Naive thymus-derived CD8-positive, alpha-beta T cell (primary cell): ENCODE measurements at regions not wholly inside any gene's neighbourhood (a gene's known extent, or its start where the extent isn't known, plus 50 kb on each side); places are given as distances from the start of the nearest gene placed in this dataset.
"Not testable (repeated sequence)": the region's sequence is repeated elsewhere in the genome, so short reads cannot be mapped to it uniquely, and the experiment has no call there.

ENCODE experiments used
- ATAC-seq, 2 donors: fragments of 150-1000 bp; cut with Tn5 transposase in 1 of 2; sonication (Bioruptor Pico), chemical (Tn5 transposase) in 1 of 2; 1 replicate in 1 of 2; 2 replicates in 1 of 2; pipeline ENCODE4 v1.10.0; 2021; ENCODE audit warnings: mild to moderate bottlenecking in 2 of 2, moderate library complexity in 2 of 2
- POLR2A ChIA-PET: fragments of 350-600 bp; sonication (Branson Sonifier 250); formaldehyde crosslinking; loops from one replicate; lab custom pipeline; 2021; ENCODE audit warnings: antibody characterized with exemption; lab: Charles Lee
- DNase-seq, 10 donors: peaks; one replicate each; pipeline versions ENCODE4 v3.0.0 to v3.0.0-alpha.2; 2020 to 2022
- H3K27ac Mint-ChIP-seq, 10 donors: one replicate each; pipeline ENCODE4 v1.8.0; 2020 to 2022; ENCODE audit warnings: mild to moderate bottlenecking in 10 of 10, mixed read lengths in 10 of 10, moderate library complexity in 4 of 10, inconsistent platforms in 1 of 10
- H3K27me3 Mint-ChIP-seq, 5 donors: one replicate each; pipeline ENCODE4 v1.8.0; 2021 to 2022; ENCODE audit warnings: mixed read lengths in 5 of 5
- H3K36me3 Mint-ChIP-seq, 3 donors: one replicate each; pipeline ENCODE4 v1.8.0; 2020 to 2022; ENCODE audit warnings: mixed read lengths in 3 of 3, mild to moderate bottlenecking in 2 of 3, inconsistent platforms in 1 of 3
- H3K4me1 Mint-ChIP-seq, 4 donors: one replicate each; pipeline ENCODE4 v1.8.0; 2021 to 2022; ENCODE audit warnings: mixed read lengths in 4 of 4
- H3K4me3 Mint-ChIP-seq, 10 donors: one replicate each; pipeline ENCODE4 v1.8.0; 2020 to 2022; ENCODE audit warnings: mild to moderate bottlenecking in 10 of 10, mixed read lengths in 10 of 10, moderate library complexity in 6 of 10, inconsistent platforms in 1 of 10
- H3K9me3 Mint-ChIP-seq, 9 donors: one replicate each; pipeline ENCODE4 v1.8.0; 2020 to 2022; ENCODE audit warnings: mixed read lengths in 9 of 9, mild to moderate bottlenecking in 3 of 9, inconsistent platforms in 1 of 9, moderate library complexity in 1 of 9

DNA sequence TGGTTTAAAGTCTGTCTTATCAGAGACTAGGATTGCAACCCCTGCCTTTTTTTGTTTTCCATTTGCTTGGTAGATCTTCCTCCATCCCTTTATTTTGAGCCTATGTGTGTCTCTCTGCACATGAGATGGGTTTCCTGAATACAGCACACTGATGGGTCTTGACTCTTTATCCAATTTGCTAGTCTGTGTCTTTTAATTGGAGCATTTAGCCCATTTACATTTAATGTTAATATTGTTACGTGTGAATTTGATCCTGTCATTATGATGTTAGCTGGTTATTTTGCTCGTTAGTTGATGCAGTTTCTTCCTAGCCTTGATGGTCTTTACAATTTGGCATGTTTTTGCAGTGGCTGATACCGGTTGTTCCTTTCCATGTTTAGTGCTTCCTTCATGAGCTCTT is 344.0 kb downstream of the ABCC12 start:
- H3K9me3 Mint-ChIP-seq: peaks cover 0 to 43% (median 24%) of the 10 kb centered on the region in 9 donors

DNA sequence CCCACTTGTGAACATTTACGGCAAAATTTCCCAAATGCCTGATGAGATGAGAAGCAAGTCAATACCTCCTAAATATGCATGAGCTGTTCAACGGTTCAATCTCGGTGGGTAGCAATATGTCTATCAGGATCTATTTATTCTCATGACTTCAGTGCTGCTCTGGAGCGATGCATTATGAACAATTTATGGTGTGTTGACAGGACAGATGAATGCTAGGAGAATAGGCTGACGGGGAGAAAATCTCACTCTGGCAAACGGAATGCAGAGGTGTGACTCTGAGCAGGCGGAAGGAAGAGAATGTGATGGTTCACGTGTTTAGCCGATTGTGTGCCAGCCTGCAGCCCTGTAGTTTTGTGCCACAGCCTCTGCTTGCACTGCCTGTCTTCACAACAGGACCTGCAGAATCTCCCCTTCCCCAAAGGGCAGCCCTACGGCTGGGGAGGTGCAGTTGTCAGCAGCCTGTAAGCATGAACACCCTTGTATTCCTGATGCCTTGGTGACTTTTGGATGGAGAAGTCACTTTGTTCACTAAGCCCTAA is 345.2 kb downstream of the PHKB start:
- DNase-seq: no peak
- ATAC-seq: no peak
- Mint-ChIP-seq H3K27ac (no peak overlapping the region), H3K4me3 (no peak overlapping the region), H3K9me3 (peaks cover 0 to 29% (median 10%) of the 10 kb centered on the region in 9 donors), H3K36me3 (no peaks in the 10 kb centered on the region), H3K27me3 (peaks cover 0 to 2% (median 0%) of the 10 kb centered on the region in 5 donors), H3K4me1 (no peaks in the 10 kb centered on the region)
- POLR2A ChIA-PET: no interaction called here

More for the DNA sequence above, 344.0 kb downstream of the ABCC12 start:
- DNase-seq, POLR2A ChIA-PET, H3K27me3 Mint-ChIP-seq, ATAC-seq, H3K4me3 Mint-ChIP-seq, H3K27ac Mint-ChIP-seq, H3K4me1 Mint-ChIP-seq: not testable (repeated sequence)
- H3K36me3 Mint-ChIP-seq: peaks cover 0 to 10% (median 0%) of the 10 kb centered on the region in 3 donors

DNA sequence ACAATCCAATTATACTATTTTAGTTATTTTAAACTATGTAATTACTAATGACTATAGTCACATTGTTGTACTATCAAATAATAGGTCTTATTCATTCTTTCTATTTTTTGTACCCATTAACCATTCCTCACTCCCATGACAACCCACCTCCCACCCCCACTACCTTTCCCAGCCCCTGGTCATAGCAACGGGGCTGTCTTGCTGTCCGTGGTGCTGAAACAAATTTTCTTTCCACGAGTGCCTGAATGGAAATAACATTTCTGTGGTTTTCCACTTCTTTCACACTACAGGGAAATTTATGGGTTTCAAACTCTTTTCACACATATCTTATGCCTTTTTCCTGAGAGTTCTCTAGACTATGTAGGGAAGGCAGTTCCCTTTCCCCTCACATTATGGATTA is 326.6 kb downstream of the PHKB start:
- H3K4me1 Mint-ChIP-seq: no peaks in the 10 kb centered on the region

DNA sequence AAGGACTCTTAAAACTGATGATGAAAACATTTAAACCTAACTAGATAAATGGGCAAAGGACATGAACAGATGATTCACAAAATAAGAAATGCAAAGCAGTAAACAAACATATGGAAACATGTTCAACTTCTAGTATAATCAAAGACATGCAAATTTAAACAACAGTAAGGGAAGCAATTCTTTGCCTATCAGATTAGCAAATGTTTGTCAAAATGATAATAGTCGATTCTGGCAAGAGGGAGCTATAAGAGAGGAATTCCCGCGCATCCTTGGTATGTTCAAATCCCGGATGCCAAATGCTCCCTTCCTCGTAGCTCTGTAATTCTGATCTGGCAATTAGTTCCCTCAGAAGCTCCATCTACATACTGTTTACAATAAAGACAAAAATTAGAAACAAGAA is 320.5 kb downstream of the PHKB start:
- ATAC-seq: no peak
- POLR2A ChIA-PET: no interaction called here
- Mint-ChIP-seq H3K4me1 (peaks cover 5 to 15% (median 13%) of the 10 kb centered on the region in 4 donors), H3K27ac (no peak overlapping the region), H3K9me3 (peaks cover 0 to 2% (median 0%) of the 10 kb centered on the region in 9 donors), H3K36me3 (no peaks in the 10 kb centered on the region), H3K4me3 (no peak overlapping the region), H3K27me3 (peaks cover 0 to 4% (median 0%) of the 10 kb centered on the region in 5 donors)
- no peak for DNase-seq

More for the DNA sequence above, 326.6 kb downstream of the PHKB start:
- H3K27me3 Mint-ChIP-seq: peaks cover 7 to 12% (median 11%) of the 10 kb centered on the region in 5 donors
- DNase-seq (no peak), ATAC-seq (no peak)
- no peak overlapping the region for H3K4me3 Mint-ChIP-seq
- peaks cover 0 to 5% (median 1%) of the 10 kb centered on the region in 3 donors for H3K36me3 Mint-ChIP-seq
- H3K9me3 Mint-ChIP-seq: peaks cover 6 to 28% (median 18%) of the 10 kb centered on the region in 9 donors
- H3K27ac Mint-ChIP-seq: no peak overlapping the region
- POLR2A ChIA-PET: no interaction called here

DNA sequence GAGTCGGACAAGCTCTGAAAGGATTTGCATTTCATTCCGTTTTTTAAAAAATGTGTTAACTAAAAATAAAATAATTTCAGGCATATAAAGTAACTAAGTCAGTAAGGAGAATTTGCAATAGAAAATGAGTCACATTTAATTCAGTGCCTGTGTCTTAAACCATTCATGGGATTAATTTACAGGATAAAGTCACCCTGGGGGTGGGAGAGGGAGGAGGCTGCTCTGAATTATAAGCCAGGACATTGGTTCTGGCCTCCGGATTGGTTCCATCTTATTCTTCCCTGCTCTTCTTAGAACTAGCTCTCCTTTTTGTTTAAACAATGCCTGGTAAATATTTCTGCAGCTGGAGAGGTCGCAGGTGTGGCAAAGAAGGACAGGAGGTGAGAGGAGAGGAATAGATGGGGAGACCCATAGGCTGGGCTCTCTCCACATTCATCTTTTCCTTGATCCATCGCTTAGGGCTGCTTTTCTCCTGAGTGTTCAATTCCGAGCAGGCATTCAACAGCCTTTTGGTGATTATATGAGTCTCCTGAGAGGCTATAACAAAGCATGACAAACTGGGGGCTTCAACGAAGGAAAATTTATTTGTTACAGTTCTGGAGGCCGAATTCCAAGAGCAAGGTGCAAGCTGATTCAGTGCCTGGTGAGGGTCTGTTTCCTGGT is 319.2 kb downstream of the PHKB start:
- Mint-ChIP-seq H3K36me3 (no peaks in the 10 kb centered on the region), H3K4me3 (peak overlapping the region in 8 of 10 donors; percentile 5 to 87 (median 84)), H3K27me3 (peaks cover 0 to 6% (median 0%) of the 10 kb centered on the region in 5 donors), H3K27ac (peak overlapping the region in 2 of 10 donors; percentile 66 to 88), H3K4me1 (peaks cover 5 to 15% (median 13%) of the 10 kb centered on the region in 4 donors), H3K9me3 (peaks cover 0 to 10% (median 0%) of the 10 kb centered on the region in 9 donors)
- POLR2A ChIA-PET: no interaction called here
- DNase-seq (no peak), ATAC-seq (no peak)

DNA sequence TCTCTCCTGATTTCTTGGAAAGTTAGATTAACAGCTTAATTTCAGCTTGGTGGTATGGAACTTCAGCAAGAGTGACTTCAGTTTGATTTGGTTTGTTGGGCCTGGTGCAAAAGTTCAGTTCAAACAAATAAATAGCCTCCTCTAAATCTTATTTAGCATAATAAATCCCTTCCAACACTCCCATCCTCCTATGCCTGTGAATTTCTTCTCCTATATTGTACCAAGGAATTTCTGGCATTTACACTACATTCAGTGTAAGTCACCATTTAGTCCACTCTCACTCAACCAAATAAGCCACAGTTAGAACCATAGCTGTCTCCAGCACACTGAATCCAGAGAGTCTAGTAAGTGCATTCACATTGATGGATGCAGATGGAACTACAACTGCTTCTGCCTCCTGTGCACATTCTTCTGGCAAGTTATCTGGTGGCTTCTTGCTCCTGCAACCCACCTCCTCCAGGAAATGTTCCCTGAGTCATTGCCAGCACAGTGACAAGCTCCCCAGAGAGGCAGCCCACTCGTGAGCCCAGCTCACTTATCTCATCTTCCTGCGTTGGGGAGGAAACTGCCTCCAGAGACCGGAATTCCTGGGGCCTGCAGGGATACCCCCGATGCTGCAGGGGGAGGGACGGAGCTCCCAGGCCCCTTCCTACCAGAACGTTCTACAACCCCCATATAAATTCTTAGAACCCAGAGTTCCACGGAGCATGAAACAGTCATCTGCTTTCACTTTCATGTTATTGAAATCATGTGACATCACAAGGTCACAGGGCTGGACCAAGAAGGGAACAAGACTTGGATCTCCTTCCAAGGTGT is 318.3 kb downstream of the PHKB start:
- Mint-ChIP-seq H3K4me3 (peak overlapping the region; percentile 75 to 91 (median 84)), H3K4me1 (peaks cover 5 to 15% (median 13%) of the 10 kb centered on the region in 4 donors), H3K27ac (peak overlapping the region; percentile 61 to 92 (median 85)), H3K27me3 (peaks cover 0 to 7% (median 0%) of the 10 kb centered on the region in 5 donors), H3K9me3 (peaks cover 0 to 10% (median 0%) of the 10 kb centered on the region in 9 donors), H3K36me3 (no peaks in the 10 kb centered on the region)
- ATAC-seq (peak in 1 of 2 donors; percentile 22), DNase-seq (peak in 3 of 10 donors; percentile 0 to 7 (median 5))
- POLR2A ChIA-PET: no interaction called here

DNA sequence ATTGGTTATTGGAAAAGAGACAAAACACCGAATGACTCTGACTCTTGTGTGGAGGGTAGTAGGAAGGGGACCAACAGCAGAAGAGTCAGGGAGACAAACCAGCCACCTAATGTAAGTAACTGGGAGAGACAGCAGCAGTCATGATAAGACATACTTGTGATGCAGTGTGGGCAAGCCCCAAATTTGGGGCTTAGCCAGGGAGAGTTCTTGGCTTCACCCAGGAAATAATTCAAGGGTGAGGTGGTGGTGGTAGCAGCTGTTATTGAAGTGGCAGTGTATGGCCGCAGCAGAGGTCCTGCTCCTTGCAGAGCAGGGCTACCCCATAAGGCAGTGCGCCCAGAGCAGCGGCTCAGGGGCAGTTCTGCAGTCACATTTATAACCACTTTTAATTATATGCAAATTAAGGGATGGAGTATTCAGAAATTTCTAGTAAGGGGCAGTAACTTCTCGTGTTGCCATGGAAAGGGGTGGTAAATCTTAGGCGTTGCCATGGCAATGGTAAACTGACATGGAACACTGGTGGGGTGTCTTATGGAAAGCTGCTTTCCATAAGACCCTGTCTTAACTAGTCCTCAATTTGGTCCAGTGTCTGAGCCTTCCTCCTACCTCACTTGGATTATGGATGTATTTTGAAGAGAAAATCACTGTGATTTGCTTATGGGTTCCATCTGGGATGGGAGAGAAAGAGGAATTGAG is 317.1 kb downstream of the PHKB start:
- H3K4me3 Mint-ChIP-seq: peak overlapping the region in 3 of 10 donors; percentile 13 to 75 (median 23)
- ATAC-seq (no peak), DNase-seq (no peak)
- POLR2A ChIA-PET: no interaction called here
- H3K4me1 Mint-ChIP-seq: peaks cover 5 to 15% (median 13%) of the 10 kb centered on the region in 4 donors
- peak overlapping the region in 2 of 10 donors; percentile 66 to 88 for H3K27ac Mint-ChIP-seq
- peaks cover 0 to 17% (median 0%) of the 10 kb centered on the region in 5 donors for H3K27me3 Mint-ChIP-seq
- H3K9me3 Mint-ChIP-seq: peaks cover 0 to 10% (median 1%) of the 10 kb centered on the region in 9 donors
- no peaks in the 10 kb centered on the region for H3K36me3 Mint-ChIP-seq

DNA sequence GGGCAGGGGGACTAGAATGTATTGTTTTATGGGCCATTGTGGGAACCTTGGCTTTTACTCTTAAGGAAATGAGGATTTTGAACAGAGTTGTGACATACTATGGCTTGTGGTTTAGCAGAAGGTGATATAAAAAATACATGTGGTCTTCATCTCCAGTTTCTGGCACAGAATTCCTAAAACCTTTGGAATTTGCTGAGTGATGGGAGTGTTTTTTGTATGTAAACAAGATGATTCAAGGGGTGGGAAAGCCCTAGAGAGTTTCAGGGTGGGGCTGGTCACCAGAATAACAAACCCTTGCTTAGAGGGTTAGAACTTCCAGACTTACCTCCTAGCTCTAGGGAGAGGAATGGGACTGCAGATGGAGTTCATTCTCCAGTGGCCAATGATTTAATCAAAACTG is 316.1 kb downstream of the PHKB start:
- no peak overlapping the region for H3K27ac Mint-ChIP-seq
- peaks cover 5 to 15% (median 13%) of the 10 kb centered on the region in 4 donors for H3K4me1 Mint-ChIP-seq
- POLR2A ChIA-PET: no interaction called here
- no peak overlapping the region for H3K4me3 Mint-ChIP-seq
- no peaks in the 10 kb centered on the region for H3K36me3 Mint-ChIP-seq
- DNase-seq (no peak), ATAC-seq (no peak)
- peaks cover 0 to 26% (median 0%) of the 10 kb centered on the region in 5 donors for H3K27me3 Mint-ChIP-seq
- H3K9me3 Mint-ChIP-seq: peaks cover 0 to 20% (median 2%) of the 10 kb centered on the region in 9 donors

DNA sequence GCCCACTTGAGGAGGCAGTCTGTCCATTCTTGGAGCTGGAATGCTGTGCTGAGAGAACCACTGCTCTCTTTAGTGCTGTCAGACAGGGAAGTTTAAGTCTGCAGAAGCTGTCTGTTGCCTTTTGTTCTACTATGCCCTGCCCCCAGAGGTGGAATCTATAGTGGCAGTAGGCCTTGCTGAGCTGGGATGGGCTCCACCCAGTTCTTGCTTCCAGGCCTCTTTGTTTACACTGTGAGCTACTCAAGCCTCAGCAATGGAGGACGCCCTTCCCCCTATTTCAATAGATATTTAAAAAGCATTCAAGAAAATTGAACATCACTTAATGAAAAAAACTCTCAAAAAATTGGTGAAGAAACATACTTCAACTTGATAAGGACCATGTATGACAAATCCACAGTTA is 313.5 kb downstream of the PHKB start:
- POLR2A ChIA-PET: no interaction called here
- Mint-ChIP-seq H3K4me1 (peaks cover 3 to 12% (median 9%) of the 10 kb centered on the region in 4 donors), H3K27me3 (peaks cover 0 to 30% (median 0%) of the 10 kb centered on the region in 5 donors)

DNA sequence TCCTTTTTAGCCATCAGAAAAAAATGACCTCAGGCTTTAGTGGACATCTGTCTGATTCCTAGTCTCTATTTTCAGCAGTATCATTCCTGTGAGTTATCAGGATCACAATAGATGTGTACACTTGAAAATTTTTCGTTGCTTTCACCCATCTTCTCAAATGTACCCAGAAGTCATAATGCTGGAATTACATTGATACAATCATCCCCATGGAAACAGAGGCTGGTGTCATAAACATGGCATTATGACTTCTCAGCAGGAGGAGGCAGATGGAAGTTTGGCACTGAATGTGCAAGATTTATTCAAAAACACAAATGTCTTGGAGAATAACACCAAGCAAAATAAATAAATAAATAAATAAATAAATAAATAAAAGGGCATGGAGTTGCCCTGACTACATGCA is 292.5 kb downstream of the PHKB start:
- ATAC-seq (no peak), DNase-seq (no peak)
- Mint-ChIP-seq H3K36me3 (peaks cover 0 to 3% (median 0%) of the 10 kb centered on the region in 3 donors), H3K4me3 (no peak overlapping the region), H3K27ac (no peak overlapping the region), H3K4me1 (no peaks in the 10 kb centered on the region), H3K27me3 (peaks cover 5 to 25% (median 9%) of the 10 kb centered on the region in 5 donors), H3K9me3 (peaks cover 0 to 13% (median 3%) of the 10 kb centered on the region in 9 donors)
- POLR2A ChIA-PET: no interaction called here

More for the DNA sequence above, 313.5 kb downstream of the PHKB start:
- ATAC-seq (no peak), DNase-seq (no peak)
- Mint-ChIP-seq H3K36me3 (no peaks in the 10 kb centered on the region), H3K9me3 (peaks cover 0 to 26% (median 2%) of the 10 kb centered on the region in 9 donors), H3K4me3 (no peak overlapping the region), H3K27ac (no peak overlapping the region)
